ENCODE measurements at regions not wholly inside any gene's neighbourhood (a gene's known extent, or its start where the extent isn't known, plus 50 kb on each side); places are given as distances from the start of the nearest gene placed in this dataset.

- intact Hi-C loops (cut with DNase I; ENCODE audit: low total_unique reads): no loop called here
- no peaks in the 10 kb centered on the region for H3K36me3 ChIP-seq
- no peak overlapping the region for H3K27ac ChIP-seq
- no peaks in the 10 kb centered on the region for H3K27me3 ChIP-seq
- TF ChIP-seq, protein P1, sequence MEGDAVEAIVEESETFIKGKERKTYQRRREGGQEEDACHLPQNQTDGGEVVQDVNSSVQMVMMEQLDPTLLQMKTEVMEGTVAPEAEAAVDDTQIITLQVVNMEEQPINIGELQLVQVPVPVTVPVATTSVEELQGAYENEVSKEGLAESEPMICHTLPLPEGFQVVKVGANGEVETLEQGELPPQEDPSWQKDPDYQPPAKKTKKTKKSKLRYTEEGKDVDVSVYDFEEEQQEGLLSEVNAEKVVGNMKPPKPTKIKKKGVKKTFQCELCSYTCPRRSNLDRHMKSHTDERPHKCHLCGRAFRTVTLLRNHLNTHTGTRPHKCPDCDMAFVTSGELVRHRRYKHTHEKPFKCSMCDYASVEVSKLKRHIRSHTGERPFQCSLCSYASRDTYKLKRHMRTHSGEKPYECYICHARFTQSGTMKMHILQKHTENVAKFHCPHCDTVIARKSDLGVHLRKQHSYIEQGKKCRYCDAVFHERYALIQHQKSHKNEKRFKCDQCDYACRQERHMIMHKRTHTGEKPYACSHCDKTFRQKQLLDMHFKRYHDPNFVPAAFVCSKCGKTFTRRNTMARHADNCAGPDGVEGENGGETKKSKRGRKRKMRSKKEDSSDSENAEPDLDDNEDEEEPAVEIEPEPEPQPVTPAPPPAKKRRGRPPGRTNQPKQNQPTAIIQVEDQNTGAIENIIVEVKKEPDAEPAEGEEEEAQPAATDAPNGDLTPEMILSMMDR (IDR thresholded peaks at IDR 0.05): no peak
- no peak for TF ChIP-seq POLR2A (IDR thresholded peaks at IDR 0.05)
- H3K4me1 ChIP-seq: no peaks in the 10 kb centered on the region
- H3K9me3 ChIP-seq: no peaks in the 10 kb centered on the region
- H3K4me3 ChIP-seq: no peak overlapping the region
- DNase-seq: no peak
Measured at GRCh38 chr11:128155590-128155989, 431.8 kb downstream of the ETS1 start.

DNA sequence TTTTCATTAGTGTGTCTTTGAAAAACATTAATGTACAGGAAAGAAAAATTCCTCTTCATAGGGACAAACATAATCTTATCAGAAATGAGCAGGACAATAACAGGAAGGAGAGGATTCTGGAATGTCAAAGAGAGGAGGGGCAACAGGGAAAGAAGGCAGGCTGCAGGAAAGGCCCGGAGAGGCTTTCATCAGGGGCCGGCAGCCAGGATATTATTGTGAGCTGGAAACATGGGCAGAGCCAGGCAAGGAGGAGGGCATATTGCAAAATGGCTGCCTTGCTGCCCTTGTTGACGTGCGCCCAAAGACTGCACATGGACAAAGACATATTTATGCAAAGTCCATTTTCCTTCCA lies 433.7 kb downstream of the ETS1 start:
- intact Hi-C loops (cut with DNase I; ENCODE audit: low total_unique reads): no loop called here
- H3K4me3 ChIP-seq: no peak overlapping the region
- H3K36me3 ChIP-seq: no peaks in the 10 kb centered on the region
- no peak overlapping the region for H3K27ac ChIP-seq
- H3K9me3 ChIP-seq: no peaks in the 10 kb centered on the region
- DNase-seq: no peak
- TF ChIP-seq, protein P1 (IDR thresholded peaks at IDR 0.05): no peak
- TF ChIP-seq POLR2A (IDR thresholded peaks at IDR 0.05): no peak
- H3K27me3 ChIP-seq: no peaks in the 10 kb centered on the region
- no peaks in the 10 kb centered on the region for H3K4me1 ChIP-seq

- Histone ChIP-seq H3K36me3 (no peaks in the 10 kb centered on the region), H3K4me3 (no peak overlapping the region), H3K27me3 (no peaks in the 10 kb centered on the region), H3K4me1 (no peaks in the 10 kb centered on the region), H3K9me3 (no peaks in the 10 kb centered on the region), H3K27ac (no peak overlapping the region)
- intact Hi-C loops (cut with DNase I; ENCODE audit: low total_unique reads): no loop called here
- no peak for DNase-seq
- TF ChIP-seq, protein P1 (IDR thresholded peaks at IDR 0.05): no peak
- TF ChIP-seq POLR2A (IDR thresholded peaks at IDR 0.05): no peak
Measured at GRCh38 chr11:128152796-128153696, 434.3 kb downstream of the ETS1 start.

DNA sequence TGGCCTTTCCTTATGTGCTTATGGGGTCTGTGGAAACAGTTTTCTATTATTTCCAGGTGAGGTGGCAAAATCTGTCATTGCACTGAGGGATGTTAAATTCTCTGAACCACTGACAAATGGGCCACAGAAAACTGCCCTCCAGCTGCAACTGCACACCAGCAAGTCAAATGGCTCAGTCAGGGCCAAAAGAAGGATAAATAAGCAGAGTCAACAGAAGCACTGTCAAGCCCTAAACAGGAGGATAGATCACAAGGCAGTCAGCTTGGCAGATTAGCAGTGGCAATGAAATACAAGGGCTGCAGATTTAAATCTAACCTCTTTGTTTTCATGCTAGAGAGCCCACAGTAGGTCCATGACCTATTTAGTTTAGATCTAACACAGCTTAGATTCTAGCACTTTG lies 435.6 kb downstream of the ETS1 start:
- Histone ChIP-seq H3K27ac (no peak overlapping the region), H3K4me3 (no peak overlapping the region), H3K4me1 (no peaks in the 10 kb centered on the region), H3K9me3 (no peaks in the 10 kb centered on the region), H3K27me3 (no peaks in the 10 kb centered on the region), H3K36me3 (no peaks in the 10 kb centered on the region)
- intact Hi-C loops (cut with DNase I; ENCODE audit: low total_unique reads): no loop called here
- TF ChIP-seq, protein P1 (IDR thresholded peaks at IDR 0.05): no peak
- no peak for TF ChIP-seq POLR2A (IDR thresholded peaks at IDR 0.05)
- no peak for DNase-seq

DNA sequence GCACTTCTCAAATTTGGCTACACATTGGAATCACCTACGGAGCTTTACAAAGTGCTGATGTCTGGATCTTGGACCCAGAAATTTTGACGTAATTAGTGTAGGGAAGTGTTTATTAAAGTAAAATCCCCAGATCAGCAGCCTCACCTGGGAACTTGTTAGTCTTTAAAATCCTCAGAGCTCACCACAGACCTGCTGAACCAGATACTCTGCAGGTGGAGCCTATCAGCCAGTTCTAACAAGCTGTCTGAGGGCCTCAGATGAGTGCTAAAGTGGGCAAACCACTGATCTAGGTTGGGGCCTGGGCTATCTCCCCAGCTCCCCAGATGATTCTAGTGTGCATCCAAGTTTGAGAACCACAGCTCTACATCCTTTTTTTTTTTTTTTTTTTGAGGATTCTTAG lies 436.0 kb downstream of the ETS1 start:
- intact Hi-C loops (cut with DNase I; ENCODE audit: low total_unique reads): no loop called here
- no peak for TF ChIP-seq POLR2A (IDR thresholded peaks at IDR 0.05)
- TF ChIP-seq, protein P1 (IDR thresholded peaks at IDR 0.05): no peak
- Histone ChIP-seq H3K27me3 (no peaks in the 10 kb centered on the region), H3K27ac (no peak overlapping the region), H3K4me1 (no peaks in the 10 kb centered on the region), H3K36me3 (no peaks in the 10 kb centered on the region), H3K4me3 (no peak overlapping the region), H3K9me3 (no peaks in the 10 kb centered on the region)
- no peak for DNase-seq

All from uterus (tissue), 3 donors.